Calu3 (cell line): ENCODE measurements at regions not wholly inside any gene's neighbourhood (a gene's known extent, or its start where the extent isn't known, plus 50 kb on each side); places are given as distances from the start of the nearest gene placed in this dataset.

Source experiments
- BruUV-seq: library from RNA; stranded (reverse); fragments of 400-500 nt; replicated peaks from 2 replicates; lab custom pipeline; 2021; lab: Mats Ljungman, UMichigan
- CTCF ChIA-PET: fragments of 300-600 bp; sonication (Branson Sonifier 250); formaldehyde crosslinking; loops from one replicate; lab custom pipeline; 2022; ENCODE audit warnings: antibody characterized with exemption; lab: Charles Lee
- DNase-seq: peaks from one replicate; pipeline ENCODE4 v3.0.0; 2022
- H3K27ac Mint-ChIP-seq: one replicate; pipeline ENCODE4 v1.8.0; 2022; ENCODE audit warnings: mixed read lengths; ENCODE audit not compliant: unreplicated experiment
- H3K27me3 Mint-ChIP-seq: one replicate; pipeline ENCODE4 v1.8.0; 2022; ENCODE audit warnings: mixed read lengths; ENCODE audit not compliant: unreplicated experiment
- H3K36me3 Mint-ChIP-seq: one replicate; pipeline ENCODE4 v1.8.0; 2022; ENCODE audit warnings: mild to moderate bottlenecking, moderate library complexity, mixed read lengths; ENCODE audit not compliant: insufficient read depth, unreplicated experiment
- H3K4me1 Mint-ChIP-seq: one replicate; pipeline ENCODE4 v1.8.0; 2022; ENCODE audit warnings: mild to moderate bottlenecking, low read depth, mixed read lengths; ENCODE audit not compliant: unreplicated experiment
- H3K4me3 Mint-ChIP-seq: one replicate; pipeline ENCODE4 v1.8.0; 2022; ENCODE audit warnings: mild to moderate bottlenecking, low read depth, moderate library complexity, mixed read lengths; ENCODE audit not compliant: unreplicated experiment
- H3K9me3 Mint-ChIP-seq: one replicate; pipeline ENCODE4 v1.8.0; 2022; ENCODE audit warnings: low read depth, mixed read lengths; ENCODE audit not compliant: unreplicated experiment
- CTCF ChIP-seq: fragments of 200-600 bp; IDR thresholded peaks from one replicate; pipeline ENCODE4 v1.8.0; 2022; ENCODE audit warnings: antibody characterized with exemption; ENCODE audit not compliant: unreplicated experiment
- intact Hi-C: fragments of 100-400 bp; cut with micrococcal nuclease; formaldehyde crosslinking; loops from one replicate; pipeline ENCODE4 v1.10.0; 2022; ENCODE audit not compliant: unreplicated experiment

- Mint-ChIP-seq H3K36me3 (no peaks in the 10 kb centered on the region), H3K4me3 (no peak overlapping the region), H3K9me3 (no peaks in the 10 kb centered on the region), H3K27me3 (no peaks in the 10 kb centered on the region), H3K4me1 (no peaks in the 10 kb centered on the region), H3K27ac (no peak overlapping the region)
- TF ChIP-seq CTCF = no peak
- BruUV-seq = no TSS peak
- CTCF ChIA-PET = interaction anchor here (1.2 kb wide), 1 partner anchor 32 kb away, joined by 3 read pairs; no protein-coding TSS in a partner anchor
- intact Hi-C loops = no loop called here
- no peak for DNase-seq
These were observed 356.9 kb downstream of the NFIB start for GRCh38 chr9:13957089-13957488.

- no peak for DNase-seq
- H3K9me3 Mint-ChIP-seq = no peaks in the 10 kb centered on the region
- BruUV-seq = no TSS peak
- no peaks in the 10 kb centered on the region for H3K4me1 Mint-ChIP-seq
- H3K36me3 Mint-ChIP-seq = no peaks in the 10 kb centered on the region
- no peak overlapping the region for H3K27ac Mint-ChIP-seq
- CTCF ChIA-PET = no interaction called here
- H3K4me3 Mint-ChIP-seq = no peak overlapping the region
- intact Hi-C loops = no loop called here
- no peaks in the 10 kb centered on the region for H3K27me3 Mint-ChIP-seq
- no peak for TF ChIP-seq CTCF
These were observed 357.8 kb downstream of the NFIB start for GRCh38 chr9:13956107-13956506.

GRCh38 chr9:13952906-13953305 is 361.0 kb downstream of the NFIB start:
- Mint-ChIP-seq H3K27me3 (no peaks in the 10 kb centered on the region), H3K9me3 (peaks cover 2% of the 10 kb centered on the region), H3K4me1 (no peaks in the 10 kb centered on the region), H3K27ac (no peak overlapping the region), H3K36me3 (no peaks in the 10 kb centered on the region), H3K4me3 (no peak overlapping the region)
- DNase-seq = no peak
- CTCF ChIA-PET = no interaction called here
- BruUV-seq = no TSS peak
- intact Hi-C loops = no loop called here
- no peak for TF ChIP-seq CTCF

- TF ChIP-seq CTCF = no peak
- CTCF ChIA-PET = interaction anchor here (0.6 to 0.7 kb wide), 2 partner anchors 80 to 1293 kb away, joined by 3 to 5 read pairs; no protein-coding TSS in a partner anchor
- H3K27me3 Mint-ChIP-seq = no peaks in the 10 kb centered on the region
- H3K4me3 Mint-ChIP-seq = no peak overlapping the region
- no peak overlapping the region for H3K27ac Mint-ChIP-seq
- H3K4me1 Mint-ChIP-seq = no peaks in the 10 kb centered on the region
- no TSS peak for BruUV-seq
- no peak for DNase-seq
- no peaks in the 10 kb centered on the region for H3K36me3 Mint-ChIP-seq
- intact Hi-C loops = no loop called here
- H3K9me3 Mint-ChIP-seq = peaks cover 2% of the 10 kb centered on the region
These were observed 365.9 kb downstream of the NFIB start for GRCh38 chr9:13948037-13948436.
